ELR (cell line): ENCODE measurements at regions not wholly inside any gene's neighbourhood (a gene's known extent, or its start where the extent isn't known, plus 50 kb on each side); places are given as distances from the start of the nearest gene placed in this dataset.

Experiments used
- DNase-seq: peaks from one replicate; pipeline ENCODE4 v3.0.0-alpha.2; 2015; ENCODE audit warnings: low read depth

- DNase-seq, result no peak
These were observed 61.2 kb upstream of the ODAD2 start for GRCh38 chr10:28060031-28060607.

- no peak for DNase-seq
These were observed 59.9 kb upstream of the ODAD2 start for GRCh38 chr10:28058746-28059145.

GRCh38 chr10:28054228-28054860, 55.5 kb upstream of the ODAD2 start:
- peak; percentile 95 for DNase-seq

GRCh38 chr10:28049286-28049685, 50.4 kb upstream of the ODAD2 start:
- DNase-seq, result no peak
